SU-DHL-6 (cell line): ENCODE measurements at regions not wholly inside any gene's neighbourhood (a gene's known extent, or its start where the extent isn't known, plus 50 kb on each side); places are given as distances from the start of the nearest gene placed in this dataset.

Experiments used
- H2AFZ ChIP-seq: fragments of 200-600 bp; sonication (generic); 2 replicates; pipeline ENCODE4 v1.6.1; 2014; ENCODE audit warnings: low read depth, mild to moderate bottlenecking, moderate library complexity, mixed read lengths, antibody characterized with exemption, low read length; ENCODE audit not compliant: severe bottlenecking
- H3F3A ChIP-seq: fragments of 200-600 bp; shearing (Covaris generic); 2 replicates; pipeline ENCODE4 v1.6.0; 2016; ENCODE audit warnings: antibody characterized with exemption, mild to moderate bottlenecking; ENCODE audit not compliant: insufficient read depth
- H3K27ac ChIP-seq: fragments of 200-600 bp; sonication (generic); 2 replicates; pipeline ENCODE4 v1.5.1; 2016; ENCODE audit warnings: low read depth, mild to moderate bottlenecking, low read length, moderate library complexity, mixed read lengths
- H3K27me3 ChIP-seq: fragments of 200-600 bp; sonication (generic), shearing (Covaris generic); 2 replicates; pipeline ENCODE4 v1.6.0; 2014; ENCODE audit warnings: mild to moderate bottlenecking, low read length
- H3K36me3 ChIP-seq: fragments of 200-600 bp; sonication (generic); 2 replicates; pipeline ENCODE4 v1.6.1; 2014; ENCODE audit warnings: mild to moderate bottlenecking, low read length, mixed read lengths
- H3K4me2 ChIP-seq: fragments of 300-600, 200-600 bp; shearing (Covaris generic), sonication (generic); 2 replicates; pipeline ENCODE4 v1.6.0; 2014; ENCODE audit warnings: low read length, low read depth, mild to moderate bottlenecking; ENCODE audit not compliant: poor library complexity, severe bottlenecking
- H3K4me3 ChIP-seq: fragments of 200-600 bp; sonication (generic); 2 replicates; pipeline ENCODE4 v1.5.1; 2014; ENCODE audit warnings: antibody characterized with exemption, low read length, mild to moderate bottlenecking, mixed read lengths; ENCODE audit not compliant: insufficient read depth, poor library complexity, severe bottlenecking
- H3K79me2 ChIP-seq: fragments of 200-600 bp; sonication (generic); 2 replicates; pipeline ENCODE4 v1.6.1; 2014; ENCODE audit warnings: mild to moderate bottlenecking, low read length, moderate library complexity; ENCODE audit not compliant: insufficient read depth
- H3K9ac ChIP-seq: fragments of 200-600 bp; sonication (generic); 2 replicates; pipeline ENCODE4 v1.7.0; 2014; ENCODE audit warnings: mild to moderate bottlenecking, low read length
- H3K9me2 ChIP-seq: fragments of 200-600 bp; sonication (generic); replicated peaks from 2 replicates; pipeline ENCODE4 v1.6.1; 2014; ENCODE audit warnings: low read length; ENCODE audit not compliant: insufficient read depth
- H3K9me3 ChIP-seq: fragments of 200-600 bp; sonication (generic); 2 replicates; pipeline ENCODE4 v1.6.1; 2014; ENCODE audit warnings: low read length, mixed read lengths; ENCODE audit not compliant: insufficient read depth
- H4K20me1 ChIP-seq: fragments of 200-600 bp; sonication (generic); 2 replicates; pipeline ENCODE4 v1.6.1; 2014; ENCODE audit warnings: low read depth, mild to moderate bottlenecking, antibody characterized with exemption, low read length, moderate library complexity, mixed read lengths
- CTCF ChIP-seq: fragments of 200-600 bp; sonication (generic); IDR thresholded peaks from one replicate; pipeline ENCODE4 v1.5.1; 2017; ENCODE audit warnings: antibody characterized with exemption, mild to moderate bottlenecking, low read length, moderate library complexity; ENCODE audit not compliant: insufficient read depth, poor library complexity, severe bottlenecking
- EZH2phosphoT487 ChIP-seq: fragments of 200-600 bp; sonication (generic), shearing (Covaris generic); conservative IDR thresholded peaks from 2 replicates; pipeline ENCODE4 v1.6.1; 2018; ENCODE audit warnings: mild to moderate bottlenecking, antibody characterized with exemption, low read length, moderate library complexity, mixed read lengths

GRCh38 chrX:43083016-43083415, 305.1 kb upstream of the PPP1R2C start:
- no peaks in the 10 kb centered on the region for H3K9me3 ChIP-seq
- H3K4me3 ChIP-seq = no peak overlapping the region
- no peaks in the 10 kb centered on the region for H3K36me3 ChIP-seq
- H2AFZ ChIP-seq = no peak overlapping the region
- no peaks in the 10 kb centered on the region for H3K79me2 ChIP-seq
- H3F3A ChIP-seq = no peaks in the 10 kb centered on the region; the same call in 1 of the 2 replicates
- no peak overlapping the region for H3K4me2 ChIP-seq
- no peaks in the 10 kb centered on the region for H3K9me2 ChIP-seq
- H4K20me1 ChIP-seq = no peaks in the 10 kb centered on the region
- TF ChIP-seq EZH2phosphoT487 = no peak
- TF ChIP-seq CTCF = no peak
- no peak overlapping the region for H3K9ac ChIP-seq
- no peaks in the 10 kb centered on the region for H3K27me3 ChIP-seq
- H3K27ac ChIP-seq = no peak overlapping the region

- no peak for TF ChIP-seq CTCF
- no peak for TF ChIP-seq EZH2phosphoT487
- no peaks in the 10 kb centered on the region for H4K20me1 ChIP-seq
- H3K4me2 ChIP-seq = no peak overlapping the region
- no peaks in the 10 kb centered on the region for H3F3A ChIP-seq
- H3K27ac ChIP-seq = no peak overlapping the region
- no peaks in the 10 kb centered on the region for H3K79me2 ChIP-seq
- no peak overlapping the region for H2AFZ ChIP-seq
- H3K9me3 ChIP-seq = no peaks in the 10 kb centered on the region
- no peak overlapping the region for H3K9ac ChIP-seq
- no peaks in the 10 kb centered on the region for H3K36me3 ChIP-seq
- no peaks in the 10 kb centered on the region for H3K9me2 ChIP-seq
- H3K4me3 ChIP-seq = no peak overlapping the region
- H3K27me3 ChIP-seq = no peaks in the 10 kb centered on the region
These were observed 309.9 kb upstream of the PPP1R2C start for GRCh38 chrX:43087830-43088229.

GRCh38 chrX:43096830-43097229, 318.9 kb upstream of the PPP1R2C start:
- Histone ChIP-seq H3K4me2 (peak overlapping the region; percentile 49), H3K36me3 (no peaks in the 10 kb centered on the region), H3K27ac (peak overlapping the region; percentile 59), H3K4me3 (no peak overlapping the region), H3K9me3 (no peaks in the 10 kb centered on the region), H3K27me3 (no peaks in the 10 kb centered on the region), H3F3A (no peaks in the 10 kb centered on the region), H4K20me1 (no peaks in the 10 kb centered on the region), H2AFZ (peak overlapping the region; percentile 57), H3K9ac (peak overlapping the region; percentile 26; the same call in 1 of the 2 replicates), H3K79me2 (no peaks in the 10 kb centered on the region), H3K9me2 (no peaks in the 10 kb centered on the region)
- TF ChIP-seq CTCF (no peak), EZH2phosphoT487 (no peak)
